Omental fat pad (tissue), 3 donors: ENCODE measurements at regions not wholly inside any gene's neighbourhood (a gene's known extent, or its start where the extent isn't known, plus 50 kb on each side); places are given as distances from the start of the nearest gene placed in this dataset.
A peak's percentile ranks its signal among the peaks of the same experiment; 100 is the strongest.

Source experiments
- ATAC-seq: fragments of 150-250 bp; one replicate; pipeline ENCODE4 v1.9.1; 2016; ENCODE audit warnings: mild to moderate bottlenecking, moderate library complexity; ENCODE audit not compliant: low FRiP score
- DNase-seq: peaks from one replicate; pipeline ENCODE4 v3.0.0-alpha.2; 2019; ENCODE audit warnings: low spot score
- CTCF ChIP-seq, 3 donors: fragments of 450-650 bp; IDR thresholded peaks; one replicate each; pipeline ENCODE4 v1.5.1; 2016 to 2017; ENCODE audit warnings: antibody characterized with exemption in 3 of 3, mild to moderate bottlenecking in 3 of 3, moderate library complexity in 2 of 3

GRCh38 chr12:126210448-126210847 lies 1145.2 kb downstream of the AACS start:
- no peak for DNase-seq
- ATAC-seq: peak; percentile 62
- TF ChIP-seq CTCF (IDR thresholded peaks at IDR 0.05): no peak

GRCh38 chr12:126212824-126213223 lies 1147.6 kb downstream of the AACS start:
- no peak for TF ChIP-seq CTCF (IDR thresholded peaks at IDR 0.05)
- DNase-seq: no peak
- ATAC-seq: no peak

GRCh38 chr12:126218697-126219096 lies 1153.5 kb downstream of the AACS start:
- TF ChIP-seq CTCF (IDR thresholded peaks at IDR 0.05): no peak
- no peak for ATAC-seq
- no peak for DNase-seq

GRCh38 chr12:126219139-126219538 lies 1153.9 kb downstream of the AACS start:
- no peak for TF ChIP-seq CTCF (IDR thresholded peaks at IDR 0.05)
- no peak for ATAC-seq

GRCh38 chr12:126219654-126220279 lies 1154.5 kb downstream of the AACS start:
- no peak for TF ChIP-seq CTCF (IDR thresholded peaks at IDR 0.05)
- ATAC-seq: peak; percentile 75

More at GRCh38 chr12:126219139-126219538, 1153.9 kb downstream of the AACS start:
- DNase-seq: no peak

GRCh38 chr12:126224032-126224431 lies 1158.8 kb downstream of the AACS start:
- ATAC-seq: no peak
- TF ChIP-seq CTCF (IDR thresholded peaks at IDR 0.05): no peak
- no peak for DNase-seq

More at GRCh38 chr12:126219654-126220279, 1154.5 kb downstream of the AACS start:
- no peak for DNase-seq

- no peak for DNase-seq
- no peak for ATAC-seq
Observed at GRCh38 chr12:126228936-126229335, 1163.7 kb downstream of the AACS start.

More at GRCh38 chr12:126228936-126229335, 1163.7 kb downstream of the AACS start:
- TF ChIP-seq CTCF (IDR thresholded peaks at IDR 0.05): no peak
